SH-SY5Y (cell line): ENCODE measurements at regions not wholly inside any gene's neighbourhood (a gene's known extent, or its start where the extent isn't known, plus 50 kb on each side); places are given as distances from the start of the nearest gene placed in this dataset.

Source experiments
- GATA2 ChIP-seq: IDR thresholded peaks from 2 replicates; pipeline ENCODE4 v1.6.1; 2011; ENCODE audit warnings: mild to moderate bottlenecking, low read depth, low read length
- GATA3 ChIP-seq: IDR thresholded peaks from 2 replicates; pipeline ENCODE4 v1.6.1; 2011; ENCODE audit warnings: low read depth, mild to moderate bottlenecking, low read length, moderate library complexity

DNA sequence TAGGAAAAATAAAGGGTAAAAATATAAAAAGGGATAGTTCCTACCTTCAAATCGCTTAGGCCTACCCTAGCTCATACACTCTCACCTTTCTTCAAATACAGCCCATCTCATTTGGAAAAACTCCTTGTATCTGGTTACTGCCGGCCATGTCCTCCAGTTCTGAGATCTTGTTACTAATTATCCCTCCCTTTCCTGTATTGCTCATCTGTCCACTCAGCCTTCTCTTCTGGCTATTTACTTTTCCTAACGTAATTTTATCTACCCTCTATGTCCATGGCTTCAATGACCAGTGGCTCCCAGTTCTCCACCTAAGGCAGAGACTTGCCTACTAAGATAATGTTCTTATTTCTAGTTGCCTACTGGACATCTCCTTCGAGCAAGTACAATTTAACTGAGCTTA is 342.9 kb upstream of the ACVR2A start:
- TF ChIP-seq GATA2 (no peak), GATA3 (no peak)
